Epidermal melanocyte (primary cell): ENCODE measurements at regions not wholly inside any gene's neighbourhood (a gene's known extent, or its start where the extent isn't known, plus 50 kb on each side); places are given as distances from the start of the nearest gene placed in this dataset.
"Not testable (repeated sequence)": the region's sequence is repeated elsewhere in the genome, so short reads cannot be mapped to it uniquely, and the experiment has no call there.

Source experiments
- DNase-seq: peaks from one replicate; pipeline ENCODE4 v3.0.0; 2011; ENCODE audit warnings: low spot score; ENCODE audit not compliant: insufficient read length

- no peak for DNase-seq
These were observed 327.7 kb upstream of the TNC start for GRCh38 chr9:115445655-115446054.

DNA sequence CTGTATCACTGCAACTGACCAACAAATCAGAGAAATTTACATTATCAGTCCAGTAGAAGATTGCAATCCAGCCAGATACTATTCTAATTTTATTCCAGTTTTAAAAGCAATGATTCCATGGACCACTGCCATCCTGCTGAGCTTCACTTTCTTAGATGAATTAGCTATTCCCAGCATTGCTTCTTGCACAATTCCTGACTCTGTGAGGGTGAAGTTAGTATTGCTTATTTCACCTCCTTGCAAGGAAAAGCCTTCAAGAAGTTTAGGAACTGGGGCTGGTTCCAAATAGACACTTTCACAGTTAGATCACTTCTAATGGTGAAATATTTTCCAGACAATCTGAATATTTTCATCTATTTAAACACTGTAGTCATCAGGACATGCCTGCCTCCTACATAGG is 338.6 kb upstream of the TNC start:
- no peak for DNase-seq

- no peak for DNase-seq
These were observed 343.3 kb upstream of the TNC start for GRCh38 chr9:115461280-115461679.

DNA sequence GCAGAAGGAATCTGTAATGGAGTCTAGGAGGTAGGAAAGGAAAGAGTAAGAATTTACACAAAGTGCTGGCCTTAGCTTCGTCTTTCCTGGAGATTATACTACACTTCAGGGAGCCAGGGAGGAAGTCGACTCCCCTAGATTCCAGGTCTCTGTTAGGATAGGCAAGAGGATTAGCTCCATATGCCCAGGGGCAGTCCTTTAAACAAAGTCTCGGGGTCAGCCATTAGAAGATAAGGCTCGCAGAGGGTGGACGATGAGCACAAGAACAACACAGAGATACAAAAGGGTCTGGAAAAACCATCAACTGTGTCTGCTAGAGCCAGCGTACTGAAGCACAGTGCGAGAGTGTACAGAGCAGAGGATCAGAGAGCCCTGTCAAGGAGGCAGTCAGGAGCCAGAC is 344.7 kb upstream of the TNC start:
- no peak for DNase-seq

GRCh38 chr9:115466756-115467155 is 348.8 kb upstream of the TNC start:
- DNase-seq: no peak

DNA sequence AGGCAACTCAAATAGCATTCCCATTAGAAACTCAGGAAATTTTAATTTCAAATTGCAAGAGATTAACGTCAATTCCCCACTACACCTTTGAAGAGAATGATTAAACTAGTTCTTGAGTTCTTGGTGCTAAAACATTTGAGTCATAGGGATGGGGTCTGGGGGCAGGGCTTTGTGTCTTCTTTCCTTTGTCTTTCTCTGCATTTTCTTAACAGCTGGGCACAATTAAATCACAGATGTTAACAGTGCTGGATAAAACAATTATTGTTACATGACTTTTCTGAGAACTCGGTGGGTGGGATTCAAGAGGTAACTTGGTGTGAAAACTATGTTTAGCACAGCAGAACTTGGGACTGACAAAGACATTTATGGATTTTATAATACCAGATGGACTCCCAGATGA is 351.9 kb upstream of the TNC start:
- DNase-seq: no peak

DNA sequence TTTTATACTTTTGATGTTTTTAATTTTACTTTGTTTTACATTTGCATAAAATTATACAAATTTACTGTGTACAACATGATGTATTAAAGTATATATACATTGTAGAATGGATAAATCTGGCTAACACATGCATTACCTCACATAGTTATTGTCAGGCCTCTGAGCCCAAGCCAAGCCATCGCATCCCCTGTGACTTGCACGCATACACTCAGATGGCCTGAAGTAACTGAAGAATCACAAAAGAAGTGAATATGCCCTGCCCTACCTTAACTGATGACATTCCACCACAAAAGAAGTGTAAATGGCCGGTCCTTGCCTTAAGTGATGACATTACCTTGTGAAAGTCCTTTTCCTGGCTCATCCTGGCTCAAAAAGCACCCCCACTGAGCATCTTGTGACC is 355.1 kb upstream of the TNC start:
- DNase-seq: not testable (repeated sequence)

GRCh38 chr9:115481769-115482168 is 363.8 kb upstream of the TNC start:
- no peak for DNase-seq

- DNase-seq: no peak
These were observed 364.8 kb upstream of the TNC start for GRCh38 chr9:115482747-115483146.

- no peak for DNase-seq
These were observed 374.9 kb upstream of the TNC start for GRCh38 chr9:115492869-115493268.

DNA sequence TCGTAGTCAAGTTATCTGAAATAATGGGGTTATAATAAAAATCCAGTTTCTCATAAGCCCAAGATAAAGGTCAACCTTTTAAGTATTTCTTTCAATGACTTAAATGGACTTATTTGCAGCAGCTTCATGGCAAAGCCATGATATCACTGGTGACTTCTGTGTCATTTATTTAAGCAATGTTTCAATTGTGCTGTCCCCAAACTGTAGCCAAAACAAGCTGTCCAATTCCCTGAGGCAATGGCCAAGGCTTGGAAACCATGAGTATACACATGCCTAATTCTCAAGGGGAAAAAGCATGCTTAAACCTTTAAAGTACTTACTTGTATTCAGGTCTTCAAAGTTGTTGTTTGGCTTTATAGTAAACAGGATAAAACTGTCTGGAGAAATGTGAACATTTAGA is 376.4 kb upstream of the TNC start:
- no peak for DNase-seq

- DNase-seq: no peak
These were observed 377.2 kb upstream of the TNC start for GRCh38 chr9:115495052-115495635.

DNA sequence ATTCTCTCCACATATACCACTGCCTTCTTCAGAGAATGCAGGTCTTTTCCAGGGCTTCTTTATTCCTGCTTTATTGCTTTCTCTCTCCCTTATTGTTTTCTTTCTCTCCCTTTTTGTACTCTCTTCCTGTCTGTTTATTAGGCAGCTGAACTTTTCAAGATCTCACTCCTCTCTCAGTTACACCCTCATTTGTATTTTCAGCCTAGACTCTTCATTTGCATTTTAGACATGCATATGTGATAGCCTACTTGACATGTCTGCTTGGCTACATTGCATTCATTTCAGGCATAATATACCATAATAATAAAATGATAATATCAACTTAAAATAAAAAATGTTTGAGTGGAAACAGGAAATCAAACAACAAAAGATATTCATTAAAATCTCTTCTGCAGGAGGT is 377.9 kb upstream of the TNC start:
- DNase-seq: no peak

- DNase-seq: no peak
These were observed 380.3 kb upstream of the TNC start for GRCh38 chr9:115498303-115498702.

GRCh38 chr9:115507148-115507547 is 389.2 kb upstream of the TNC start:
- DNase-seq: no peak

GRCh38 chr9:115513148-115513547 is 395.2 kb upstream of the TNC start:
- no peak for DNase-seq

- no peak for DNase-seq
These were observed 396.5 kb upstream of the TNC start for GRCh38 chr9:115514454-115514853.

DNA sequence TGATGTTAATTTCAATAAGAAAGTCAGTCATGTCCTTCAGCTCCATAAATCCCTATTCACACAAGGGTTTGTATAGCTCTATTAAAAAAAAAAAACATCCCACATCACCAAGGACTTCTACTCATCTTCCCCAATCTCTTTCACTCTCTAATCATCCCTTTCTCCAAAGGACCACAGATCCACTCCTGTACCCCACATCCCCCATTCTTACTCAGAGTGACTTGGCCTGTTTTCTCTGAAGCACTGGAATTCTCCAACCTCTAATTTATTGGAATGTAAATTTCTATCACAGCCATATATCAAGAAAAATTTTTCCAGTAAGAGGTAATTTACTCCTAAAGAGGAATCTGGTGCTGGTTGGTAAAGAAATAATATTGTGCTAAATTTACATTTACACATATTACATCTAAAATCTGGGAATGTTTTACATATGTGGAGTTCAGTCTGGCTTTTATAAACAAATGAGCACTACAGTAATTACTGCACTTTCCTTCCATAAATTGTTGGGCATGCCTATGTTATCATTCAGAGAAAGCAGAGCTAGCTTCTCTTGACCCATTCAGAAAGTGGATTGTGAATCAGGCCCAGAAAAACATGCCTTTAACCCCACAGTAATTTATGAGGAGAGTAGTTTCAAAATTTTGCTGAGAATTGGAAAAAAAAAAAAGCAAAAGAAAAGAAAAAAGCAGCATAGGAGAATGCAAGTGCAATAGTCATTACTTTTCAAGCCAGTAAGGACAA is 399.5 kb upstream of the TNC start:
- DNase-seq: no peak

DNA sequence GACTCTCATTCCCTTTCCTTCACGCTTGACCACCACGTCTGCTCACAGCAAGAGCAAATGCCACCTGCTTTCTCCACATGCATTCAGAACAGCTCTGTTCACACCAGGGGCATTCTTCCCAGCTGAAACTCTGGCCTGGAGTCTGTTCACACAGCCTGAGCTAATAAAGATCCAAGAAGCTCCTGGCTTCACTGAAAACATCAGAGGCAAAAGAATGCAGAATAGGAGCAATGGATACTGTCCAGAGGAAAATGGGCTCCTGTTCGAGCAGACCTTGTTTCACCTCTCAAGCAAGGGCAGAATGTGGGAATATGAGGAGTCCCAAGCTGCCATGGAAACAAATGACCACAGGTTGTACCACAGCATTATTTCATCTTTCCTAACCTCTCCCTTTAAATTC is 402.7 kb upstream of the TNC start:
- no peak for DNase-seq

DNA sequence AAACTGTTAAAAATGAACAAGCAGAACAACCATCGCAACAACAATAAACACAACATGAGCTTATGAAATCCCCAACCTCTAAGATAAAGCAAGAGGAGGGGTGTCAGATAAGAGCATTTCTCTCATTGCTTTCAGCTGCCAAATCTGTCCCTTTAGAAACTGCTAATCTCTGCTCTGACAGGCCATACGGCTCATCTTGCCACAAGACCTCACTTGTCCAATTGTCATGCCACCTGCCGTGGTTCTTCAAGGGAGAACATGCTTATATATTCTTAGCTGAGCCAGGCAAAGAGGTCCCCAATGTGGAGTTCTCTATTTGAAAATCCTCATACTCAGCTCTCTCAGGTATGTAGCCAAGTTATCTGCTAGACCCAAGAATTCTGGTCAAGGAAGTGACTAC is 405.0 kb upstream of the TNC start:
- no peak for DNase-seq

DNA sequence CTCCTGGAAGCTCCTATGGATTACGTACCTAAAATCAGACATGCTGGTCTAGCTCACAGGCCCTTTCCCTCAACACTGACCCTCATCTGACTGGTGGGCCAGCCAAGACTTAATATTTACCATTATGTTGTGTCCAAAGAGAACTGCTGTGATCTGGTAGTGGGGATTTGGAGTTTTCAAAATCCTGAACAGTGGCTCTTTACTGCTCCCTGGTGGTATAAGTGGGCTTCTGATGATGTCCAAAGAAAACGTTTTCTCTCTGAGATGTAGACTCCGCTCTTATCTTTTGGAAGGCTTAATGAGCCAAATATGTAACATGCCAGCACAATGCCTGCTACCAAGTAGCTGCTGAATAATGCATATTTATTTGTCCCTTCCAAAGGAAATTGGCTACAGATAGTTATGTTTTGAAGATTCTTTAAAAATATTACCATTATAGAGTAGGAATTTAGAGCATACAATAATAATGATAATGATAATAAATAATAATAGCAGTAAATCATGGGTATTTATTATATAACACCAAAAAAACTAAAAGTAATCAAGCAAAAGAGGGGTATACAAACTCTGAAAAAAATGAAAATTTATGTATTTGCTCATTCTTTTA is 406.6 kb upstream of the TNC start:
- peak; percentile 43 for DNase-seq

DNA sequence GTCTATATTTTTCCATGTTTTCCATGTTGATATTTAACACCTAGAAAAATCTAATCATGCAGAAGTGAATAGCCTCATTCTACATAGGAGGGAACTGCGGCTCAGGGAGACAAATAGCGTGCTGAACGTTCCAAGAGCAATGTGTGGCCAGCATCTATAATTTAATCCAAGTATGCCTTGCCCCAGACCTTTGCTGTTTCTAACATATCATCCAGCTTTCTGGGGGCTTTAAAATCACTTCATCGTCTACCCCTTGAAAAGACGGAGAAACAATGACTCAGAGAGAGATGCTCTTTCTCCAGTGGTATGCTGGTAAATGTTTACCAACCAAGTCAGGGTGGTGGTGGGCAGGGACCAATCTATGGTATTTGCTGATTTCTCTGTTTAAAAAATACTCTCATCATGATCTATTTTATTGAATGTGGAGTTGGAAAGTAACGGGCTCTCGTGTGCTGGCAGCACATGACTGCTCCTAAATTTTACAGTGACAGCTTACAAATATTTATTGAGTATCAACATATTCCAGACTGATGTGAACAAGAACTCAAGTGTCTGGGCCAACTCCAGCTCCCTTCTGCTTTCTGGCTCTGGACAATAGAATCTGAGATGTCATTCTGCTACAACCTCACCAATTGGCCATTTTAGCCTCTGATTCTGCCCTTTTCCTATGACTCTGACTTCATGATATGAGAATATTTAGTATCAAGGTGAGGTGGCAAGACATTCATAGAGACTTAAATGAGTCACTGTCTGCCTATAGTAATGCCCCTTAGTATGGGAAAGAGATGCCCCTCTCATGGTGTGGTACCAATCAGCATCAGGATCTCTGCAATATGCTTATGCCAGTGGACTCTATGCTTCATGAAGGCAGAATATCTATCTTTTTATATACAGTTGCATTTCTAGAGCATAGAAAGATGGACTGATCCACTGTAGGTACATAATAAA is 407.4 kb upstream of the TNC start:
- no peak for DNase-seq
